Gastrocnemius medialis (tissue), 4 donors: ENCODE measurements at regions not wholly inside any gene's neighbourhood (a gene's known extent, or its start where the extent isn't known, plus 50 kb on each side); places are given as distances from the start of the nearest gene placed in this dataset.

Source experiments
- ATAC-seq, 2 donors: fragments of 150-250 bp; one replicate each; pipeline ENCODE4 v1.9.1; 2016
- DNase-seq, 2 donors: peaks; one replicate each; pipeline ENCODE4 v3.0.0-alpha.2; 2019
- H3K27ac ChIP-seq, 4 donors: fragments of 200-600 bp; sonication (generic); 1 replicate in 1 of 4; 2 replicates in 3 of 4; pipeline ENCODE4 v1.5.1; 2016 to 2018; ENCODE audit warnings: mild to moderate bottlenecking in 2 of 4, moderate library complexity in 1 of 4
- H3K27me3 ChIP-seq, 3 donors: fragments of 200-600 bp; sonication (generic) in 2 of 3; 1 replicate in 1 of 3; 2 replicates in 2 of 3; pipeline versions ENCODE4 v1.5.1 to v1.6.0; 2016 to 2019; ENCODE audit warnings: mild to moderate bottlenecking in 1 of 3, moderate library complexity in 1 of 3
- H3K36me3 ChIP-seq, 2 donors: fragments of 200-600 bp; sonication (generic) in 1 of 2; one replicate each; pipeline ENCODE4 v1.5.1; 2017 to 2018
- H3K4me1 ChIP-seq, 2 donors: fragments of 200-600 bp; sonication (generic) in 1 of 2; one replicate each; pipeline ENCODE4 v1.5.1; 2016 to 2017; ENCODE audit warnings: mild to moderate bottlenecking in 2 of 2
- H3K4me3 ChIP-seq, 4 donors: fragments of 200-600 bp; sonication (generic) in 3 of 4; 1 replicate in 1 of 4; 2 replicates in 3 of 4; pipeline ENCODE4 v1.5.1; 2016 to 2019; ENCODE audit warnings: mild to moderate bottlenecking in 2 of 4
- H3K9me3 ChIP-seq, 3 donors: fragments of 200-600 bp; sonication (generic) in 2 of 3; 1 replicate in 1 of 3; 2 replicates in 2 of 3; pipeline ENCODE4 v1.5.1; 2016 to 2019
- POLR2A ChIP-seq, 2 donors: fragments of 450-650 bp; IDR thresholded peaks; one replicate each; pipeline ENCODE4 v1.6.1; 2017; ENCODE audit warnings: antibody characterized with exemption in 2 of 2, mild to moderate bottlenecking in 2 of 2, moderate library complexity in 2 of 2
- in situ Hi-C, 4 donors: fragments of 200-750 bp; cut with MboI; loops; one replicate each; pipeline versions ENCODE4 v1.15.0 to v1.8.0; 2017; ENCODE audit warnings: low sequenced_read_pairs in 4 of 4
- intact Hi-C: fragments of 100-400 bp; cut with DNase I; formaldehyde crosslinking; loops from one replicate; pipeline ENCODE4 v1.15.1; 2023; ENCODE audit warnings: low total_unique reads
- TF ChIP-seq, protein P1 (sequence below), 5 experiments: fragments of 450-650 bp in 3 of 5; fragments of 200-600 bp in 2 of 5; sonication (generic) in 2 of 5; IDR thresholded peaks in 4 of 5; conservative IDR thresholded peaks in 1 of 5; 1 replicate in 4 of 5; 2 replicates in 1 of 5; pipeline ENCODE4 v1.5.1; 2016 to 2019; ENCODE audit warnings: antibody characterized with exemption in 5 of 5, mild to moderate bottlenecking in 3 of 5, moderate library complexity in 3 of 5

DNA sequence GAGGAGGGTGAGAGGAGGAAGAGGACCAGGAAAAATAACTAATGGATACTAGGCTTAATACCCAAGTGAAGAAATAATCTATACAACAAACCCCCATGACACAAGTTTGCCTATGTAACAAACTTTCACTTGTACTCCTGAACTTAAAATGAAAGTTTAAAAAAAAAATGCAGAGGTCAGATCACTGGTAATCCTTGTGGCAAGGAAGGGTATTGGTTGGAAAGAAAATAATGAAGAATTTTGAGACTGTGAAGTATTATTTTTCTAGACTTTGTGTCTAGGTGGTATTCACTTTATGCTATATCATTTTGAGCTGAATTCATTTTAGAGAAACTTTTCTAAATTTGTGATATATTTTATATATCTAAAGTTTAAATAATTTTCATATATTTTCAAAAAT is 547.5 kb downstream of the MMUT start:
- intact Hi-C loops = no loop called here
- no peaks in the 10 kb centered on the region for H3K36me3 ChIP-seq
- in situ Hi-C loops = no loop called here

DNA sequence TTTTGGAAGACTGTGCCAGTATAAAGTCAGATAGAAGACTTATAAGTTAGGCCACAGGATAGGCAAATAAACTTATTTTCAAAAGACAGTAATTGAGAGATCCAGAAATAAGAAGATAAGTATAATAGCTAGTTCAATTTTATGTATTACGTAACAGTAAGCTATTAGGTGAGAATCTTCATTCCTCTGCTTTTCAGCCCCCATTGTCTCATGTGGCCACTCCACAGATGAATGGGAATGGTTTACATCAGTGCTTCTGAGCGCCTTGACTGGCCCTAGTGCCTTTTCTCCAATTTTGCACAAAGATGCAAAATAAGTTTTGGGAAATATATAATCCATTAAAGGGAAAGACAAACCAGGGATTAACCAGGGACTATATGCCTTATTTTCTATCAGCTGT is 550.5 kb downstream of the MMUT start:
- Histone ChIP-seq H3K9me3 (no peaks in the 10 kb centered on the region), H3K27me3 (no peaks in the 10 kb centered on the region), H3K27ac (no peak overlapping the region), H3K4me3 (no peak overlapping the region), H3K36me3 (no peaks in the 10 kb centered on the region), H3K4me1 (no peaks in the 10 kb centered on the region)
- DNase-seq (no peak), ATAC-seq (no peak)
- in situ Hi-C loops (no loop called here), intact Hi-C loops (no loop called here)
- TF ChIP-seq, protein P1, sequence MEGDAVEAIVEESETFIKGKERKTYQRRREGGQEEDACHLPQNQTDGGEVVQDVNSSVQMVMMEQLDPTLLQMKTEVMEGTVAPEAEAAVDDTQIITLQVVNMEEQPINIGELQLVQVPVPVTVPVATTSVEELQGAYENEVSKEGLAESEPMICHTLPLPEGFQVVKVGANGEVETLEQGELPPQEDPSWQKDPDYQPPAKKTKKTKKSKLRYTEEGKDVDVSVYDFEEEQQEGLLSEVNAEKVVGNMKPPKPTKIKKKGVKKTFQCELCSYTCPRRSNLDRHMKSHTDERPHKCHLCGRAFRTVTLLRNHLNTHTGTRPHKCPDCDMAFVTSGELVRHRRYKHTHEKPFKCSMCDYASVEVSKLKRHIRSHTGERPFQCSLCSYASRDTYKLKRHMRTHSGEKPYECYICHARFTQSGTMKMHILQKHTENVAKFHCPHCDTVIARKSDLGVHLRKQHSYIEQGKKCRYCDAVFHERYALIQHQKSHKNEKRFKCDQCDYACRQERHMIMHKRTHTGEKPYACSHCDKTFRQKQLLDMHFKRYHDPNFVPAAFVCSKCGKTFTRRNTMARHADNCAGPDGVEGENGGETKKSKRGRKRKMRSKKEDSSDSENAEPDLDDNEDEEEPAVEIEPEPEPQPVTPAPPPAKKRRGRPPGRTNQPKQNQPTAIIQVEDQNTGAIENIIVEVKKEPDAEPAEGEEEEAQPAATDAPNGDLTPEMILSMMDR (IDR thresholded peaks at IDR 0.05 in 4 of 5, conservative IDR thresholded peaks at IDR 0.05 in 1 of 5) = no peak

More for the DNA sequence above, 547.5 kb downstream of the MMUT start:
- Histone ChIP-seq H3K27ac (no peak overlapping the region), H3K4me1 (no peaks in the 10 kb centered on the region), H3K27me3 (no peaks in the 10 kb centered on the region), H3K9me3 (no peaks in the 10 kb centered on the region), H3K4me3 (no peak overlapping the region)
- TF ChIP-seq, protein P1 (IDR thresholded peaks at IDR 0.05 in 4 of 5, conservative IDR thresholded peaks at IDR 0.05 in 1 of 5) = no peak
- TF ChIP-seq POLR2A (IDR thresholded peaks at IDR 0.05) = no peak
- ATAC-seq = no peak
- no peak for DNase-seq

DNA sequence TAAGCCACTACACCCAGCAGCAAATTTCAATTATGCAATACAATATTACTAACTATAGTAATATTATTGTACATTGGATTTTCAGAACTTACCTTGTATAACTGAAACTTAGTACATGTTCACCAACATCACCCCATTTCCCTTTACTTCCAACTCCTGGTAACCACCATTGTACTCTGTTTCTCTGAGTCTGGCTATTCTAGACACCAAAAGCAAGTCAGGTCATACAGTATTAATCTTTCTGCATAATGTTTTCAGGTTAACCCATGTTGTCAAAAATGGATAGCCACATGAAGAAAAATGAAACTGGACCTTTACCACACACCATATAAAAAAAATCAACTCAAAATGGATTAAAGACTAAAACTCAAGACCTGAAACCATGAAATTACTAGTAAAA is 558.2 kb downstream of the MMUT start:
- no peak for ATAC-seq

DNA sequence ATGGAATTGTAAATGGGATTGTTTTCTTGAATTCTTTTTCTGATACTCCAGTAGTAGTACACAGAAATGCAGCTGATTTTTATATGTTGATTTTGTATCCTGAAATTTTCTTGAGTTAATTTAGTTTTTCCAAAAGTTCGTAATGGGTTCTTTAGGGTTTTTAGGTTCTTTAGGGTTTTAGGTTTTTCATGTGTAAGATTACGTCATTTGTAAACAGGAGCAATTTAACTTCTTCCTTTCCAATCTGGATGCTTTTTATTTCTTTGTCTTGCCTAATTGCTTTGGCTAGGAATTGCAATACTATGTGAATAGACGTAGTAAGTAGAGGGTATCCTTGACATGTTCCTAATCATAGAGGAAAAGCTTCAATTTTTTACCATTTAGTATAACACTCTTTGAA is 568.6 kb downstream of the MMUT start:
- Histone ChIP-seq H3K4me1 (no peaks in the 10 kb centered on the region), H3K27me3 (no peaks in the 10 kb centered on the region), H3K9me3 (no peaks in the 10 kb centered on the region), H3K4me3 (no peak overlapping the region), H3K36me3 (no peaks in the 10 kb centered on the region), H3K27ac (no peak overlapping the region)
- intact Hi-C loops = no loop called here
- DNase-seq (no peak), ATAC-seq (no peak)
- in situ Hi-C loops = no loop called here
- TF ChIP-seq, protein P1 (IDR thresholded peaks at IDR 0.05 in 4 of 5, conservative IDR thresholded peaks at IDR 0.05 in 1 of 5) = no peak
- TF ChIP-seq POLR2A (IDR thresholded peaks at IDR 0.05) = no peak

More for the DNA sequence above, 558.2 kb downstream of the MMUT start:
- H3K36me3 ChIP-seq = no peaks in the 10 kb centered on the region
- TF ChIP-seq, protein P1 (IDR thresholded peaks at IDR 0.05 in 4 of 5, conservative IDR thresholded peaks at IDR 0.05 in 1 of 5) = no peak
- no peak for TF ChIP-seq POLR2A (IDR thresholded peaks at IDR 0.05)
- H3K4me3 ChIP-seq = no peak overlapping the region
- no peak overlapping the region for H3K27ac ChIP-seq
- intact Hi-C loops (no loop called here), in situ Hi-C loops (no loop called here)
- no peaks in the 10 kb centered on the region for H3K27me3 ChIP-seq
- DNase-seq = no peak
- H3K9me3 ChIP-seq = no peaks in the 10 kb centered on the region
- H3K4me1 ChIP-seq = no peaks in the 10 kb centered on the region

DNA sequence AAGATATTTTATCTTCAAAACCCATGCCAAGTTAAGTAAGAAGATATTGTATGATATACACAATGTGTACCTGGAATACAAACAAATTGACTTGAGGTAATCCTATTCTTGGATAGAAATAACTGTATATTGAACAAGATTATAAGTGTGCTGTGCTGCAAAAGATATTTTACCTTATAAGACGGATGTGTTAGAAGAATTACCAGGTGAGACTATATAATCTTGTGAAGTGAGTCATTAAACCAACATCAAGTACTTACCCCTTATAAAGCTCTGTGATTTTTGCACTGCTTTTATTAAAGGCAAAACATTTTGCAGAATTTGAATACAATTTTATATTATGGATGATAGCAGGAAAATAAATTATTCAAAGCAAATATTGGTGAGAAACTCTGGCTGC is 570.0 kb downstream of the MMUT start:
- Histone ChIP-seq H3K4me1 (no peaks in the 10 kb centered on the region), H3K27ac (no peak overlapping the region), H3K4me3 (no peak overlapping the region), H3K9me3 (no peaks in the 10 kb centered on the region), H3K27me3 (no peaks in the 10 kb centered on the region), H3K36me3 (no peaks in the 10 kb centered on the region)
- in situ Hi-C loops = no loop called here
- DNase-seq (no peak), ATAC-seq (no peak)
- intact Hi-C loops = no loop called here
- TF ChIP-seq, protein P1 (IDR thresholded peaks at IDR 0.05 in 4 of 5, conservative IDR thresholded peaks at IDR 0.05 in 1 of 5) = no peak
- no peak for TF ChIP-seq POLR2A (IDR thresholded peaks at IDR 0.05)
